ENCODE measurements at regions not wholly inside any gene's neighbourhood (a gene's known extent, or its start where the extent isn't known, plus 50 kb on each side); places are given as distances from the start of the nearest gene placed in this dataset.
A peak's percentile ranks its signal among the peaks of the same experiment; 100 is the strongest.

DNA sequence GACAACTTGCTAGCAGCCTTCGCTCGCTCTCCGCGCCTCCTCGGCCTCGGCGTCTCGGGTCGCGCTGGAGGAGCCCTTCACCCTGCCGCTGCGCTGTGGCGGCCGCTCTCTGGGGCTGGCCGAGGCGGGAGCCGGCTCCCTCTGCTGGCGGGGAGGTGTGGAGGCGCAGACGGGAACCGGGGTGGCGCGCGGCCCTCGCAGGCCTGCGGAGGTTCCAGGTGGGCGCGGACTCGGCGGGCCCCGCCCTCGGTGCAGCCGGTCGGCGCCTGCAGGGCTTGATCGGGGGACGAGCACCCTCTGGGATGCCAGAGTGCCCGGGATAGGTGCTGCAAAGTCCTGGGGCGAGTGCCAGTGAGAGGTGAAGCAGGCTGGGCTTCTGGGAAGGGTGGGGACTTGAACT, 989.9 kb downstream of the ROBO2 start:
- Histone ChIP-seq H3K4me1 (no peaks in the 10 kb centered on the region), H3K27me3 (no peaks in the 10 kb centered on the region), H3K4me3 (no peak overlapping the region), H3K36me3 (no peaks in the 10 kb centered on the region), H3K27ac (no peak overlapping the region), H3K9me3 (peaks cover 0 to 3% (median 0%) of the 10 kb centered on the region in 4 donors)
- peak in 1 of 3 donors; percentile 39 for DNase-seq
- TF ChIP-seq, protein P1, sequence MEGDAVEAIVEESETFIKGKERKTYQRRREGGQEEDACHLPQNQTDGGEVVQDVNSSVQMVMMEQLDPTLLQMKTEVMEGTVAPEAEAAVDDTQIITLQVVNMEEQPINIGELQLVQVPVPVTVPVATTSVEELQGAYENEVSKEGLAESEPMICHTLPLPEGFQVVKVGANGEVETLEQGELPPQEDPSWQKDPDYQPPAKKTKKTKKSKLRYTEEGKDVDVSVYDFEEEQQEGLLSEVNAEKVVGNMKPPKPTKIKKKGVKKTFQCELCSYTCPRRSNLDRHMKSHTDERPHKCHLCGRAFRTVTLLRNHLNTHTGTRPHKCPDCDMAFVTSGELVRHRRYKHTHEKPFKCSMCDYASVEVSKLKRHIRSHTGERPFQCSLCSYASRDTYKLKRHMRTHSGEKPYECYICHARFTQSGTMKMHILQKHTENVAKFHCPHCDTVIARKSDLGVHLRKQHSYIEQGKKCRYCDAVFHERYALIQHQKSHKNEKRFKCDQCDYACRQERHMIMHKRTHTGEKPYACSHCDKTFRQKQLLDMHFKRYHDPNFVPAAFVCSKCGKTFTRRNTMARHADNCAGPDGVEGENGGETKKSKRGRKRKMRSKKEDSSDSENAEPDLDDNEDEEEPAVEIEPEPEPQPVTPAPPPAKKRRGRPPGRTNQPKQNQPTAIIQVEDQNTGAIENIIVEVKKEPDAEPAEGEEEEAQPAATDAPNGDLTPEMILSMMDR (IDR thresholded peaks at IDR 0.05), result no peak
- no peak for TF ChIP-seq POLR2A (IDR thresholded peaks at IDR 0.05)

DNA sequence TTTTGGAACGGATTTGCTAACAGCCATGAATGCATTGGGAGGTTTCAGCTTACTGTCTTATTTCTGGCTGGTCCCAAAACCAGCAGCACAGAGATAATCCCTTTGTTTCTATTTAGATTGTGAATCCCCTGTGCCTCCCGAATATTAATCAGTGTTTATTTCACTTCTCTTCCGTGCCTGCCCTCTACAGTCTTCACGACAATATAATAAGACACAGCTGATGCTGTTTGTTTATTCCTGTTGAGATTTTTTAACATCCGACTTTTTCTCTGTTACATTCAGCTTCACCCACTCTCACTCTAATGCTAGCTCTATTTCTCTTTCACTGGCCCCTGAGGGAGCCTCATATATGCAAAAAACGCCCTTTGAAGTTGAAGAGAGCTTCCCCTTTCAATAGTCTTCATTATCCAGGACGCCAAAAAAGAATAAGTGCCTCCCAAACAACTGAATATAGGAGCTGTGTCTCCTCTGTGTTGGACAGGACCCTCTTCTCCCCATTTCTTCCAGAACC, 995.3 kb downstream of the ROBO2 start:
- no peak overlapping the region for H3K4me3 ChIP-seq
- H3K9me3 ChIP-seq, result no peaks in the 10 kb centered on the region
- H3K36me3 ChIP-seq, result no peaks in the 10 kb centered on the region
- TF ChIP-seq, protein P1 (IDR thresholded peaks at IDR 0.05), result no peak
- TF ChIP-seq POLR2A (IDR thresholded peaks at IDR 0.05), result no peak
- no peak overlapping the region for H3K27ac ChIP-seq
- DNase-seq, result no peak
- H3K4me1 ChIP-seq, result no peaks in the 10 kb centered on the region
- H3K27me3 ChIP-seq, result no peaks in the 10 kb centered on the region

GRCh38 chr3:78041486-78041885, 1001.6 kb downstream of the ROBO2 start:
- no peaks in the 10 kb centered on the region for H3K9me3 ChIP-seq
- H3K4me3 ChIP-seq, result no peak overlapping the region
- H3K27me3 ChIP-seq, result no peaks in the 10 kb centered on the region
- no peaks in the 10 kb centered on the region for H3K36me3 ChIP-seq
- no peak overlapping the region for H3K27ac ChIP-seq
- no peak for DNase-seq
- TF ChIP-seq, protein P1 (IDR thresholded peaks at IDR 0.05), result no peak
- no peak for TF ChIP-seq POLR2A (IDR thresholded peaks at IDR 0.05)
- H3K4me1 ChIP-seq, result no peaks in the 10 kb centered on the region

DNA sequence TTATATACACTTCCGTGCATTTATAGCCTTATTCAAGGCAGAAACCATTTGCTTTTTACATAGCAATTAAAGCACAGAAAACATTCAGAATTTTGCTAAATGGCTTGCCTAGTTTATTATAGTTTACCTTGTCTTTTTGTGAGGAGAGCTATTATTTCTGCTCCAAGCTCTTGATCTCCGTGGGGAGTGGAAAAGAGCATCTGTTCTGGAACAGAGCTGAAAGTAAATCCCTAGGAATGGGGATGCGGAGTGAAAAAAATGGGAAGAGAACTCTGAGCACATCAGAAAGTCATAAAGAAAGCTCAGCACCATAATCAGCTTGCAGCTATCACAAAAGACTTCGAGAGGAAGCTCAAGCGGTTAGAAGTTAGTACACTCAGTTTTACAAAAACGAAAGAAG, 1006.7 kb downstream of the ROBO2 start:
- Histone ChIP-seq H3K4me3 (no peak overlapping the region), H3K36me3 (no peaks in the 10 kb centered on the region), H3K27me3 (no peaks in the 10 kb centered on the region), H3K4me1 (no peaks in the 10 kb centered on the region), H3K27ac (no peak overlapping the region), H3K9me3 (no peaks in the 10 kb centered on the region)
- TF ChIP-seq, protein P1 (IDR thresholded peaks at IDR 0.05), result no peak
- TF ChIP-seq POLR2A (IDR thresholded peaks at IDR 0.05), result no peak
- no peak for DNase-seq

DNA sequence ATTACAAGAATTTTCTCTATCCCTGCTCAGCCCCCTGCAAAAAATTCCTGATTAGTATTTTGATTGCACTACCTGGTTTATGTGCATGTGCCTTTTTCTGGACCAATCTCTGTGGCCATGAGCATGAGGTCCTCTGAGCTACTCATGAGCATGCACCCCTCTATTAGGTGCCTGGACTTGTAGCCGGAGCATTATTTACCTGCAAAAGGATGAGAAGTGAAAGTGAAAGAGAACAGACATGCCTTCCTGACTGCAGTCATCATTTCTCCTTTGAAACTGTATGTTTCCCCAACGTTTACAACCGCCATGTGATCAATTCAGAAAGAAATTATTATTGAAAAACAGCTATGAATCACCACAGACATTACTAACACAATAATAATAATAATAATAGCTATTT, 1008.8 kb downstream of the ROBO2 start:
- Histone ChIP-seq H3K4me3 (no peak overlapping the region), H3K4me1 (no peaks in the 10 kb centered on the region), H3K27me3 (no peaks in the 10 kb centered on the region), H3K36me3 (no peaks in the 10 kb centered on the region), H3K27ac (no peak overlapping the region), H3K9me3 (no peaks in the 10 kb centered on the region)
- TF ChIP-seq POLR2A (IDR thresholded peaks at IDR 0.05), result no peak
- TF ChIP-seq, protein P1 (IDR thresholded peaks at IDR 0.05), result no peak
- DNase-seq, result no peak

- H3K4me1 ChIP-seq, result no peaks in the 10 kb centered on the region
- no peak overlapping the region for H3K4me3 ChIP-seq
- H3K27me3 ChIP-seq, result no peaks in the 10 kb centered on the region
- no peak overlapping the region for H3K27ac ChIP-seq
- no peak for TF ChIP-seq POLR2A (IDR thresholded peaks at IDR 0.05)
- TF ChIP-seq, protein P1 (IDR thresholded peaks at IDR 0.05), result no peak
- H3K36me3 ChIP-seq, result no peaks in the 10 kb centered on the region
- H3K9me3 ChIP-seq, result no peaks in the 10 kb centered on the region
- DNase-seq, result no peak
Observed at GRCh38 chr3:78049521-78049920, 1009.6 kb downstream of the ROBO2 start.

All from Peyer's patch (tissue), 4 donors.